CD4-positive, alpha-beta T cell (primary cell): ENCODE measurements at regions not wholly inside any gene's neighbourhood (a gene's known extent, or its start where the extent isn't known, plus 50 kb on each side); places are given as distances from the start of the nearest gene placed in this dataset.

Source experiments
- ATAC-seq: fragments of 200-7000 bp; cut with Tn5 transposase; one replicate; pipeline ENCODE4 v1.10.0; 2022; ENCODE audit warnings: mild to moderate bottlenecking; ENCODE audit not compliant: poor library complexity
- CTCF ChIA-PET: fragments of 350-600 bp; sonication (Branson Sonifier 250); formaldehyde crosslinking; loops from one replicate; lab custom pipeline; 2021; ENCODE audit warnings: antibody characterized with exemption, inconsistent platforms; lab: Charles Lee
- POLR2A ChIA-PET: fragments of 350-600 bp; sonication (Branson Sonifier 250); formaldehyde crosslinking; loops from one replicate; lab custom pipeline; 2021; ENCODE audit warnings: antibody characterized with exemption, inconsistent platforms; lab: Charles Lee
- DNase-seq, 14 experiments: peaks; one replicate each; pipeline ENCODE4 v3.0.0-alpha.2; 2013 to 2020; ENCODE audit warnings: mixed read lengths in 2 of 14
- H3K27ac ChIP-seq, 2 donors: one replicate each; pipeline versions ENCODE4 v1.5.1 to v1.7.0; 2013; ENCODE audit warnings: low read length in 2 of 2, low read depth in 1 of 2, mild to moderate bottlenecking in 1 of 2
- H3K27me3 ChIP-seq, 2 experiments: 1 replicate in 1 of 2; 2 replicates in 1 of 2; pipeline versions ENCODE4 v1.6.1 to v1.7.0; 2013; ENCODE audit warnings: low read length in 2 of 2, control low read depth in 1 of 2, mild to moderate bottlenecking in 1 of 2, moderate library complexity in 1 of 2; ENCODE audit not compliant: insufficient read depth in 2 of 2, control insufficient read depth in 1 of 2
- H3K36me3 ChIP-seq: one replicate; pipeline ENCODE4 v1.6.1; 2013; ENCODE audit warnings: low read length, control low read depth; ENCODE audit not compliant: insufficient read depth
- H3K4me1 ChIP-seq: one replicate; pipeline ENCODE4 v1.6.1; 2013; ENCODE audit warnings: low read length, control low read depth; ENCODE audit not compliant: insufficient read depth
- H3K4me3 ChIP-seq: one replicate; pipeline ENCODE4 v1.5.1; 2013; ENCODE audit warnings: mild to moderate bottlenecking, low read length, moderate library complexity
- H3K9me3 ChIP-seq, 2 experiments: 1 replicate in 1 of 2; 2 replicates in 1 of 2; pipeline versions ENCODE4 v1.6.1 to v1.7.0; 2013; ENCODE audit warnings: low read length in 2 of 2, mild to moderate bottlenecking in 2 of 2, control low read depth in 1 of 2, moderate library complexity in 1 of 2; ENCODE audit not compliant: control insufficient read depth in 1 of 2, insufficient read depth in 1 of 2
- H3K27ac Mint-ChIP-seq: one replicate; pipeline ENCODE4 v1.8.0; 2020; ENCODE audit warnings: mixed read lengths
- H3K27me3 Mint-ChIP-seq: one replicate; pipeline ENCODE4 v1.8.0; 2021; ENCODE audit warnings: mixed read lengths
- H3K36me3 Mint-ChIP-seq: one replicate; pipeline ENCODE4 v1.8.0; 2021; ENCODE audit warnings: low read depth, mixed read lengths
- H3K4me1 Mint-ChIP-seq: one replicate; pipeline ENCODE4 v1.8.0; 2021; ENCODE audit warnings: low read depth, mixed read lengths
- H3K4me3 Mint-ChIP-seq: one replicate; pipeline ENCODE4 v1.8.0; 2020; ENCODE audit warnings: mild to moderate bottlenecking, mixed read lengths
- H3K9me3 Mint-ChIP-seq: one replicate; pipeline ENCODE4 v1.8.0; 2020; ENCODE audit warnings: mixed read lengths
- intact Hi-C, 2 experiments: fragments of 100-400 bp; cut with DNase I in 1 of 2; cut with micrococcal nuclease in 1 of 2; formaldehyde crosslinking; loops; one replicate each; pipeline versions ENCODE4 v1.15.1 to v1.9.0; 2023 to 2025; cut with DNase I, micrococcal nuclease
- TF ChIP-seq, protein P1 (sequence below): fragments of 200-600 bp; IDR thresholded peaks from one replicate; pipeline ENCODE4 v1.8.0; 2022; ENCODE audit warnings: antibody characterized with exemption, mild to moderate bottlenecking

DNA sequence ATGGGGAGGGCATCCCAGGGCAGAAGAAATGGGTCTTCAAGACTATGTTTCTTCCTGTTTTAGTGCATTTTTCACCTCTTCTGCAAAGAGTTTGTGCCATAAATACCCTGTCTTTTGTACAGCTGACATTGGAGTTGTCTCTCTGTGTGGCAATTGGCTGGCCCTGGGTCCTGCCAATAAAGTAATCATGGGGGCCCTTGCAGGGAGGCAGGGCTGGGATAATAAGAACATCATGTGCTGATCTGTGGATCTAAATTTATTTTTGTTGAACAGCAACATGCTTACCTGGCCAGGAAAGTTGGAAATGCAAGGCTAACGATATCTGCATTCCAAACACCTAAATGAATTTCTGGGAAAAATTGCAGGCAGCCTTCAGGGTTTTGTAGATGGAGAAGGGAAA lies 174.6 kb upstream of the GATB start:
- Mint-ChIP-seq H3K4me3 (no peak overlapping the region), H3K27ac (no peak overlapping the region), H3K9me3 (no peaks in the 10 kb centered on the region), H3K4me1 (peaks cover 18% of the 10 kb centered on the region), H3K36me3 (no peaks in the 10 kb centered on the region), H3K27me3 (no peaks in the 10 kb centered on the region)
- Histone ChIP-seq H3K36me3 (no peaks in the 10 kb centered on the region), H3K4me1 (peaks cover 3% of the 10 kb centered on the region), H3K9me3 (no peaks in the 10 kb centered on the region), H3K27ac (no peak overlapping the region), H3K27me3 (no peaks in the 10 kb centered on the region), H3K4me3 (no peak overlapping the region)
- DNase-seq (no peak), ATAC-seq (no peak)
- TF ChIP-seq, protein P1, sequence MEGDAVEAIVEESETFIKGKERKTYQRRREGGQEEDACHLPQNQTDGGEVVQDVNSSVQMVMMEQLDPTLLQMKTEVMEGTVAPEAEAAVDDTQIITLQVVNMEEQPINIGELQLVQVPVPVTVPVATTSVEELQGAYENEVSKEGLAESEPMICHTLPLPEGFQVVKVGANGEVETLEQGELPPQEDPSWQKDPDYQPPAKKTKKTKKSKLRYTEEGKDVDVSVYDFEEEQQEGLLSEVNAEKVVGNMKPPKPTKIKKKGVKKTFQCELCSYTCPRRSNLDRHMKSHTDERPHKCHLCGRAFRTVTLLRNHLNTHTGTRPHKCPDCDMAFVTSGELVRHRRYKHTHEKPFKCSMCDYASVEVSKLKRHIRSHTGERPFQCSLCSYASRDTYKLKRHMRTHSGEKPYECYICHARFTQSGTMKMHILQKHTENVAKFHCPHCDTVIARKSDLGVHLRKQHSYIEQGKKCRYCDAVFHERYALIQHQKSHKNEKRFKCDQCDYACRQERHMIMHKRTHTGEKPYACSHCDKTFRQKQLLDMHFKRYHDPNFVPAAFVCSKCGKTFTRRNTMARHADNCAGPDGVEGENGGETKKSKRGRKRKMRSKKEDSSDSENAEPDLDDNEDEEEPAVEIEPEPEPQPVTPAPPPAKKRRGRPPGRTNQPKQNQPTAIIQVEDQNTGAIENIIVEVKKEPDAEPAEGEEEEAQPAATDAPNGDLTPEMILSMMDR: no peak
- ChIA-PET CTCF (no interaction called here), POLR2A (interaction anchor here (1.0 kb wide), 1 partner anchor 84 kb away, joined by 3 read pairs; no protein-coding TSS in a partner anchor)
- intact Hi-C loops: no loop called here

DNA sequence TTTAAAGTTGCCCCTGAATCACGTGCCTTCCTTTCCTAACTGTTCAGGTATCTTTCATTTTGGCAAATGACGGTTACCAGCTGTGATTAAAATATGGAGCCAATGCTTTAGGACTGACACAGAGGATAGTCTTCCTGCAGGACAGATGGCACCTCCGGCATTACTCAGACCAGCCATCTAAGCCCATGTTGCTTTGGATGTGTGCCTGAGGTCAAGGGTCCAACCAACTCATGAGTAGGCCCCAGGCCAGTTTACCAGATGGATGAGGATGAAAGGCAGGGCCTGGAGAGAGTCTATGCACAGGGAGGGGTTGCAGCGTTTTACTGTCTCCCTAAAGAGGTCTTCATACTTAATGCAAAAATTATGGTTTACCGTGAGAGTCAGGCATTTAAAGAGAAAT lies 174.0 kb upstream of the GATB start:
- intact Hi-C loops: no loop called here
- POLR2A ChIA-PET: no interaction called here
- Mint-ChIP-seq H3K9me3 (no peaks in the 10 kb centered on the region), H3K4me3 (no peak overlapping the region), H3K27me3 (no peaks in the 10 kb centered on the region), H3K27ac (no peak overlapping the region), H3K4me1 (peaks cover 17% of the 10 kb centered on the region), H3K36me3 (no peaks in the 10 kb centered on the region)
- ATAC-seq (no peak), DNase-seq (no peak)
- CTCF ChIA-PET: no interaction called here
- TF ChIP-seq, protein P1: no peak
- no peak overlapping the region for H3K27ac ChIP-seq
- H3K9me3 ChIP-seq: no peaks in the 10 kb centered on the region
- H3K4me3 ChIP-seq: no peak overlapping the region
- no peaks in the 10 kb centered on the region for H3K4me1 ChIP-seq
- H3K36me3 ChIP-seq: no peaks in the 10 kb centered on the region
- H3K27me3 ChIP-seq: no peaks in the 10 kb centered on the region

DNA sequence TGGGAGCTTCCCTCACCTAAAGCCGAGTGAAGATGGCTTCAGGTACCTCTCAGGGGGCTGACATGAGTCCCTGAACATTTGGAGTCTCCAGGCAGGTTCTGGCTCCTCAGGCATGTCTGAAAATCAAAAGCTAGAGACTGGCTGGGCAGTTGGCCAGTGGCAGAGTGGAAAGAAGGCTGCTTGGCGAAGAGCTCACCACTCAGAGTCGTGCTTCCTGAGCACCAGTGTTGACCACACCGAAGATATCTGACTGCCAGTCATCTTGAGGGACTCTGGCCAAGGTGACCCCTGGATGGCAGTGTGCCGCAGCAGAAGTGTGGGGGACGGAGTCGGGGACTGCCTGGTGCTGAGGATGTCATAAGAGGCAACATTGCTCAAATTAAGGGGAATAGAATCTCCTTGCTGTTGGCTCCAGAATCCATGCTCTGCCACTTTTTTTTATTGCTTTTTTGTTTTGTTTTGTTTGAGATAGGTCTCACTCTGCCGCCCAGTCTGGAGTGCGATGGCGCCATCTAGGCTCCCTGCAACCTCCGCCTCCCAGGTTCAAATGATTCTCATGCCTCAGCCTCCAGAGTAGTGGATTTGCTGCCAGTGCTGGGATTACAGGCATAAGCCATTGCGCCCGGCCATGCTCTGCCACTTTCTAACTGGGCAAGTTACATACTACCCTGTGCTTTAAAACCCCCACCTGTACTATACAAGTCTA lies 172.5 kb upstream of the GATB start:
- POLR2A ChIA-PET: no interaction called here
- Mint-ChIP-seq H3K36me3 (no peaks in the 10 kb centered on the region), H3K27ac (no peak overlapping the region), H3K4me1 (peaks cover 17% of the 10 kb centered on the region), H3K9me3 (no peaks in the 10 kb centered on the region), H3K4me3 (no peak overlapping the region), H3K27me3 (no peaks in the 10 kb centered on the region)
- H3K4me3 ChIP-seq: no peak overlapping the region
- CTCF ChIA-PET: interaction anchor here (0.6 kb wide), 1 partner anchor 12 kb away, joined by 4 read pairs; no protein-coding TSS in a partner anchor
- H3K9me3 ChIP-seq: no peaks in the 10 kb centered on the region
- no peaks in the 10 kb centered on the region for H3K4me1 ChIP-seq
- intact Hi-C loops: no loop called here
- DNase-seq (no peak), ATAC-seq (no peak)
- no peaks in the 10 kb centered on the region for H3K27me3 ChIP-seq
- H3K27ac ChIP-seq: no peak overlapping the region
- TF ChIP-seq, protein P1: no peak
- H3K36me3 ChIP-seq: no peaks in the 10 kb centered on the region
